Stimulated activated CD8-positive, alpha-beta memory T cell treated with anti-CD3 and anti-CD28 coated beads, Interleukin-4, amount 100 ng/mL, for 48 hours (primary cell): ENCODE measurements at regions not wholly inside any gene's neighbourhood (a gene's known extent, or its start where the extent isn't known, plus 50 kb on each side); places are given as distances from the start of the nearest gene placed in this dataset.

Source experiments
- DNase-seq: peaks from one replicate; pipeline ENCODE4 v3.0.0-alpha.2; 2020

GRCh38 chr5:74421377-74421776 lies 219.2 kb downstream of the ENC1 start:
- DNase-seq: no peak

GRCh38 chr5:74420947-74421346 lies 219.6 kb downstream of the ENC1 start:
- no peak for DNase-seq

DNA sequence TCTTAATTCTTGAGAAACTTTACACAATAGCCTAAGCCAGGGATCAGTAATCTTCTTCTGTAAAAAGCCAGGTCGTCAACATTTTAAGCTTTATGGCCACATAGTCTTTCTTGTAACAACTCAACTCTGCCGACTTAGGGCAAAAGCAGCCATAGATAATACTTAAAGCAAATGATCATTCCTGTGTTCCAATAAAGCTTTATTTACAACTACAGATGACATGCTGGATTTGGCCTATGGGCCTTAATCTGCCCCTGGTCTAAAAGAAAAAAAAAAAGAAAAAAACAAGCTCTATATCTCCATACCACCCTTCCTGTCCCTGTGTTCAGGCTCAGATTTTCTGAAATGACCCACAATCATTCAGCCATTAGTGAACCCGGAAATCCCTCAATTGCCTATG lies 220.3 kb downstream of the ENC1 start:
- no peak for DNase-seq

- DNase-seq: no peak
Measured at GRCh38 chr5:74419468-74419867, 221.1 kb downstream of the ENC1 start.

DNA sequence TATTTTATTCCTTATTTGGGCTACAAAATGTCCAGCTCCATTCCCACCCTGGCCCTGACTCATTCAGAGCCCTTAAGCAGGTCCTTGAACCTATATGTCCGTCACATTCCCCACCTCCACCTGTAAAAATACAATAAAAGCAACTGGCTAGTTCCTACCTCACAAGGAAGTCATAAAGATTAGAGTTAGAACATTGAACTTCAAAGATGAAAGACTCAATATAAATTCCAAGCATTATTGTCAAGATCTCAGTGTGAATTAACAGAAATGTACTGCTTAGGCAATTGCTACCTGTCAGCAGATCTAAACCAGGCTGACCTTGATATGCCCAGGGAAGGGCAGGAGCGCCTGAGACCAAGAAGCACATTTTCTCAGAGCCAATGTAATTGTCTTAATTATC lies 221.8 kb downstream of the ENC1 start:
- DNase-seq: no peak

GRCh38 chr5:74418261-74418660 lies 222.3 kb downstream of the ENC1 start:
- DNase-seq: no peak

DNA sequence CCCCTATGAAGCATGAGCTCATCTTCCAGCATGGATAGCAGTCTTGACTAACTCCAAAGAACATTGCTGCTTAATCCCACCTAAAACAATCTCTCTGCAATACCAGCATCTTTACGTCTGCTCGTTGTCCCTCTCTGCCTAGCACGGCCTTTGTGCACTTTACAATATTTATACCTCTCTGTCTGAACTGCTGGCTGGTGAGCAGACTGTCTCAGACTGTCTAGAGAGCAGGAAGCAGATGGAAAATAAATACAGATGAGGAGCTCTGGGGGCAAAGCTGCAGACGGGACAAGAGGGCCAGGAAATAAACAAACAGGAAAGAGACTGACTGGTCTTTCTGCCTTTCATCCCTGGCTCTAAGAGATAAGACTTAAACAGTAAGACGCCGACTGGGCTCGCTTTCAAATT lies 224.8 kb downstream of the ENC1 start:
- no peak for DNase-seq

GRCh38 chr5:74414228-74414627 lies 226.3 kb downstream of the ENC1 start:
- no peak for DNase-seq

GRCh38 chr5:74413403-74414048 lies 227.0 kb downstream of the ENC1 start:
- no peak for DNase-seq

DNA sequence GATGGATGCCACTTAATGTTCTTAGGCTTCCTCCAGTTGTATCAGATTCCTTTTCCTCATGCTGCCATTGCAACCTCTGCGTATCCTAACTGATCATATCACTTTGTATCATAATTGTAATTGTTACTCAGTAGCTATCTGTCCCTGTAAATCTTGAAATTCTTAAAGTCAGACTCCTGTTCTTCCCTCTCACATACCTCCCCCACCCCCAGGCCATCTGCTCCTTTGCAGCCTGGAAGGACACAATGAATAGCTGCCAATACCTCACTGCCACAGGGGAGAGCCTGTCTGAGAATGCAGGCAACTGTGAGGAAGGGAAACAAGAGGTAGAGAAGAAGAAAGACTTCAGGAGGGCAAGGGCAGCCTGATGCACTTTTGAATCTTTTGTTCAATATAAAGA lies 228.5 kb downstream of the ENC1 start:
- DNase-seq: no peak

DNA sequence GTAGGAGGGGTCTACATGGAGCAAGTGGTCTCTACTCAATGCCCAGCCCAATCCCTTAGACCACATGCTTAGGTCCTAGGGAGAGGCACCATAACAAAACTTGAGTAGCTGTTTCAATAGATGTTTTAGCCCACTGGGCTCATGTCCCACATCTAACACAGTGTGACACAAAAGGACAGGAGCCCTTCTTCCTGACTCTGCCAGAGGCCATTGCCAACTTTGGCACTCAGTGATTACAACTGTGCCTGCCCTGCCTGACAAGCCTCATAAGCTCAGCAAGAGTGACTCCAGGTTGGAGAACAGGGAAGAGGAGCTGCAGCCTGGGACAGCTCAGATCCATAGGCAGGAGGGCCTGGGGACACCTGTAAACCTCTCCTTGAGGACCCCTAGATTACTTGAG lies 230.8 kb downstream of the ENC1 start:
- DNase-seq: no peak

- no peak for DNase-seq
Measured at GRCh38 chr5:74409166-74409706, 231.3 kb downstream of the ENC1 start.

- DNase-seq: no peak
Measured at GRCh38 chr5:74408150-74409043, 232.1 kb downstream of the ENC1 start.

GRCh38 chr5:74407701-74408100 lies 232.8 kb downstream of the ENC1 start:
- DNase-seq: no peak

DNA sequence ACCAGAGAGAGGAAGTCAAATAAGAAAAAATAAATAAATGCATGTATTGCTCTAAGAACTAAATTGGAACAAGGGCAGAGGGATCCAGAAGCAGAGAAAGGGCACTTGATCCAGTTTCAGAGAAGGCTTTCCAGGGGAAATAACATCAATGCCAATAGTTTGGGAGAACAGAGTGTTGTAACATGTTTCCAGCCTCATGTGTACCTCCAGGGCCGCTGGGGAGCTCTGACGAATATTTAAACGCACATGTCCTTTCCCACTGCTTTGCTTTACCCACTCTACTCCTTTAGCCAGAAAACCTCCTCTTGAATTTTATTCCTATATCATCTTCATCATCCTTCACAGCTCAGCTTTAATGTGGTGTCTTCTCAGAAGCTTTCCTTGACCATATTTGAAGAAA lies 233.7 kb downstream of the ENC1 start:
- no peak for DNase-seq

GRCh38 chr5:74405593-74405992 lies 234.9 kb downstream of the ENC1 start:
- DNase-seq: no peak

- no peak for DNase-seq
Measured at GRCh38 chr5:74404574-74405508, 235.7 kb downstream of the ENC1 start.

GRCh38 chr5:74403771-74404170 lies 236.8 kb downstream of the ENC1 start:
- no peak for DNase-seq

- no peak for DNase-seq
Measured at GRCh38 chr5:74402553-74402952, 238.0 kb downstream of the ENC1 start.

DNA sequence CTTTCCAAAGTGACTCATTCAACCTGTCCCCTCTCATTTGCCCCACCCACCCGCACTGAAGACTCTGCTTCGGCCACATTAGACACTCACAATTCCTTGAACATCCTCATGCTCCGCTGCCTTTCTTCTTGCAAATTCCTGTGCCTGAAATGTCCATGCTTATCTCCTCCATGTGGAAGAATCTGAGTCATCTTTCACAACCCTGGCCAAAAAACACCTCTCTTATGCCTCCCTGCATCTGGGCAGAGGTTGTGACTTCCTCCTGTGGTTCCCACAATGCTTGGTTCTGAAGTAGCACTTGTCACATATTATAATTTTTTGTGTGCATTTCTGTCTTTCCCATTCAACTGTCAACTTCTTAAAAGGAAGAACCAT lies 238.6 kb downstream of the ENC1 start:
- no peak for DNase-seq

DNA sequence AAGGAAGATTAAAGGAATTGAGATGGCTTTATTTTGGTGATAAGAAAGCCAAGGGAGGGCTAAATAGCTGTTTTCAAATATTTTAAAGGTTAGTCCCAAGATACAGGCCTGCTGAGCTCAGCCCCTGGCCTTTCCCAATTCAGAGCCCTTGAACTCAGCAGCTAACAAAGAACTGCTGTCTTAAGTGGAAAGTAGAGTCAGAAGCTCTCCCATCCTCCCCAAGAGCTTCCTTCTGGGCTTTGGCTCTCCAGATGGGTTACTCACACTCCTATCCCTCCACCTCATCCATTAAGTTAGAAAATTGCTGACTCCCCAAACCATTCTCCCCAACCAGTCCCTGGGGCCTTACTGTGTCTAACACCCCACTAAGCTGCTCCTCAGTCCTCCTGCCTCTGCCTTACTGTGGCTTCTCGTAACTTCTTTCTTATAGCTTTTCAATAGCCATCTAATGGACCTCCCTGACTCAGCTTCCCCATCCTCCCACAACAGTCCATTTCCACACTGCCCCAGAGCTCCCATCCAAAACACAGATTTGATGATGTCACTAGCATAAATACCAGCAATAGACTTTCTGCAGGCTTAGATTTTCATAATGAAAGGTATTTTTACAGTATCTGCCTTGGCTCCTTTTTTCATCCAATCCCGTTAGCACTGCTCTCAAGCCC lies 239.1 kb downstream of the ENC1 start:
- DNase-seq: no peak

GRCh38 chr5:74400067-74400466 lies 240.5 kb downstream of the ENC1 start:
- no peak for DNase-seq
